Stimulated activated CD8-positive, alpha-beta memory T cell treated with anti-CD3 and anti-CD28 coated beads, Interleukin-12 subunit alpha, Interleukin-12 subunit beta, amount 100 ng/mL, for 1 hour (primary cell): ENCODE measurements at regions not wholly inside any gene's neighbourhood (a gene's known extent, or its start where the extent isn't known, plus 50 kb on each side); places are given as distances from the start of the nearest gene placed in this dataset.
"Not testable (repeated sequence)": the region's sequence is repeated elsewhere in the genome, so short reads cannot be mapped to it uniquely, and the experiment has no call there.

Experiments
- DNase-seq: peaks from one replicate; pipeline ENCODE4 v3.0.0-alpha.2; 2020; ENCODE audit warnings: low read depth

DNA sequence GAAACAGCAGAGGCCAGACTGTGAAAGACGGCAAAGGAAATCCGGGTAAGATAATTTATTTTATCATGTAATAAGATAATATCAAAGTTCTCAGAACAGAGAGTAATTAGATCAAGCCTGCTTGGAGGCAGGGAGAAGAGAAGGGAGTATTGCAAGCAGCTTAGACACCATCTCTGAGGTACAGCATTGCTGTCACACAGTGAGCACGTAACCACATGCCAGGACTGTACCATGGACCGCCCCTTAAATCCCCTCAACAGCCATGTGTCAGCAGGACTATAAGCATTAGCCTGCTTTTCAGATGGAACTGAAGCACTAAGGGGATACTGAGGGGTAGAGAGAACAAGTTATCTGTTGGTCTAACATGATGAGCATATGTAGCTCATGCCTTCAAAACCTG lies 141.5 kb downstream of the C6orf118 start:
- DNase-seq, result no peak

DNA sequence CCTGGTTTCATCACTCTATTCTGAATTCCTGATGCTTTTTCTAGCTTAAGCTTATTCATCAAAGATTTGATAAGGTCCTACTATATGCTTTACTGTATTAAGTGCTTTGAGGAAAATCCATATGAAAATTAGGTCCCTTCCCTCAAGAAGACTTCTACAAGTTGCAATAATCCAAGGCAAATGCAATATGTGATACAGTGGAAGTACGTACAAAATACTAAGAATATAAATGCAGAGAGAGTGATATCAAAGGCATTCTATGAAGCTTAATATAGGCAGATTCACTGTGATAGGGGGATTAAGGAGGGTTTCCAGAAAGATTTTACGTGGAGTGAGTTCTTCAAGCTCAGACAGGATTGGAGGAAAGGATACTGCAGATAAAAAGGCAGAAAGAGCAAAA lies 142.1 kb downstream of the C6orf118 start:
- no peak for DNase-seq

DNA sequence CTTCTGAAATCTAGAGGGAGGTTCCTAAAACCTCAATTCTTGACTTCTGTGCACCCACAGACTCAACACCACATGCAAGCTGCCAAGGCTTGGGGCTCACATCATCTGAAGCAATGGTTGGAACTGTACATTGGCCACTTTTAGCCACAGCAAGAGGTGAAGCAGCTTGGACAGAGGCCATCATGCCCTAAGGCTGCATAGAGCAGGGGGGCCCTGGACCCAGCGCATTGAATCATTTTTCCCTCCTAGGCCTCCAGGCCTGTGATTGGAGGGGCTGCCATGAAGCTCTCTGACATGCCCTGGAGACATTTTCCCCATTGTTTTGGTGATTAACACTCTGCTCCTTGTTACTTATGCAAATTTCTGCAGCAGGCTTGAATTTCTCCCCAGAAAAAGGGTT lies 145.9 kb downstream of the C6orf118 start:
- DNase-seq, result no peak

DNA sequence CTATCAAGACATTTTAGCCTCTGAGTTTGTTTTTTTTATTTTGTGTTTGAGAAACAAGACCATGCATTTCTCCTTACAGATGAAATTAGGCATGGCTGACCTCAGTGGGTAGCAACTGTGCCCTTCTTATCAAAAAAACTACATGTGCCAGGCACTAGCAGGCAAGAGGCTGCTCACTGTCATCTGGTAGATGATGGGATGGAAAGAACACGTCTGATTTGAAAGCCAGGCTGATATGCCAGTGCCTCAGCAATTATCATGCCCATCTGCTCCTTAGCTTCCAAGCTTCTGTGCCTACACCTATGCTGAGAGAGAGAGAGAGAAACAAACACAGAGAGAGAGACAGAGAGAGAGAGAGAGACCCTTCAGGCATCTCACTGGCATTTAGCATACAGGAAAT lies 149.9 kb downstream of the C6orf118 start:
- DNase-seq, result no peak

DNA sequence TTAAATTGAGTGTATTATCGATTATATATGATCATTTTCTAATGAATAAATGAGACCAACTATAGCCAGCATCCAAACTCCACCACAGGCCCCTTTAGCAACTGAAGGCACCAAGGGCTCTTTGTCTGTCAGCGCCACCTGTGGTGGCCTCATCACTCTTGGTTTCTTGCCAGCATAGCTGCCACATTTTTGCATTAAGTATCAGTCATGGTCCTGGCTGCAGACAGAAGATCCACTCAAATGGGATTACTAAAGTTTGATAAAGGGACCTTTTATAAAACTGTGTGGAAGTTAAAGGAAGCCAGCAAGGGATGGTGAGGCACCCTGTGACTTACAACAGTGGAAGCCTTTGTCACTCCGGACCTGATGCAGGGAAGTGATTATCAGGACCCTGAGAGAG lies 162.9 kb downstream of the C6orf118 start:
- no peak for DNase-seq

DNA sequence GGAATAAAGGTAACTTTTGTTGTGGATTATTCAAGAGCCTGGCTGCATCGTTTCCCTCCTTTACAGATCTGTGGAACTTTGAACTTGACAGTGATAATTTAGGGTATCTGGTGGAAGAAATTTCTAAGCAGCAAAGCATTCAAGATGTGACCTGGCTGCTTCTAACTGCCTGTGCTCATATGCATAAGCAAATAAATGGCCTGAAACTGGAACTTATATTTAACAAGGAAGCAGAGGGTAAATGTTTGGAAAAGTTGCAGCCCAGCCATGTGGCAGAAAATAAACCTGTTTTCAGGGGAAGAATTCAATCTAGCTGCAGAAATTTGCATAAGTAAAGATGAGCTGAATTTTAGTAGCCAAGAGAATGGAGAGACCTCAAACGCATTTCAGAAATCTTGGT lies 173.5 kb downstream of the C6orf118 start:
- DNase-seq, result no peak

DNA sequence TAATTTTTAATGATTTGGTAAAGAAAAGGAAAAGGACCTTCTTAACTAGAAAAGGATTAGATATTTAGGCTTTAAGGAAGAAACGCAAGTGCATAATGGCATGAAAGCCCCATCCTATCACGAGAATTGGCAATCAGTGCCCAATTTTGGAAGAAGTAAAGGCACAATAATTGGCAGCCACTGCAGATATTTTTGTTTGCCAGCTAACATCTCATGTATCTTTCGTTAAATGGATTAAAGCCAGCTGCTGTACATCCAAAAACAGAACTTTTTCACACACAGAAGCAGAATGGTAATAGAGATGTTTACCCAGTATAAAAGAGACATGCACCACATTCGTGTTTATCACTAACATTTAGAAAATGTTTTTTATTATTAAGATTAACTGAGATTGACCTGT lies 180.3 kb downstream of the C6orf118 start:
- DNase-seq, result no peak

DNA sequence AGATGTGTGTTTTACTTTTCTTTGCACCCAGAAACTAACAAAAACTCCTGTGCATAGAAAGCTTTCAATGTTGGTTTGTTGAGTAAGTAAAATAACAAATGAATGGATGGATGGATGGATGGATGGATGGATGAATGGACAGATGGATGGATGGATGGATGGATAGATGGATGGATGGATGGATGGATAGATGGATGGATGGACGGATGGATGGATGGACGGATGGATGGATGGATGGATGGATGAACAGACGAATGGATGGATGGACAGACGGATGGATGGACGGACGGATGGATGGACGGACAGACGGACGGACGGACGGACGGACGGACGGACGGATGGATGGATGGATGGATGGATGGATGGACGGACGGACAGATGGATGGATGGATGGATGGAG lies 181.7 kb downstream of the C6orf118 start:
- DNase-seq, result not testable (repeated sequence)

DNA sequence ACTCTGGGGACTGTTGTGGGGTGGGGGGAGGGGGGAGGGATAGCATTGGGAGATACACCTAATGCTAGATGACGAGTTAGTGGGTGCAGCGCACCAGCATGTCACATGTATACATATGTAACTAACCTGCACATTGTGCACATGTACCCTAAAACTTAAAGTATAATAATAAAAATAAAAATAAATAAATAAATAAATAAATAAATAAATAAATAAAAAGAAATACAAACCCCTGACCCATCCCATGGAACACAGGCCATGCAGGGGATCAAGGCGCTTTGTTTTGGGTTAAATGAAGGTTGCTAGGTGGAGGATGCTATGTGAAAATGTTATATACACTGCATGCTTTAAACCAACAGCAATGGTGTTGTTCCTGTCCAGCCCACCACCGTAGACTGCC lies 184.7 kb downstream of the C6orf118 start:
- not testable (repeated sequence) for DNase-seq

DNA sequence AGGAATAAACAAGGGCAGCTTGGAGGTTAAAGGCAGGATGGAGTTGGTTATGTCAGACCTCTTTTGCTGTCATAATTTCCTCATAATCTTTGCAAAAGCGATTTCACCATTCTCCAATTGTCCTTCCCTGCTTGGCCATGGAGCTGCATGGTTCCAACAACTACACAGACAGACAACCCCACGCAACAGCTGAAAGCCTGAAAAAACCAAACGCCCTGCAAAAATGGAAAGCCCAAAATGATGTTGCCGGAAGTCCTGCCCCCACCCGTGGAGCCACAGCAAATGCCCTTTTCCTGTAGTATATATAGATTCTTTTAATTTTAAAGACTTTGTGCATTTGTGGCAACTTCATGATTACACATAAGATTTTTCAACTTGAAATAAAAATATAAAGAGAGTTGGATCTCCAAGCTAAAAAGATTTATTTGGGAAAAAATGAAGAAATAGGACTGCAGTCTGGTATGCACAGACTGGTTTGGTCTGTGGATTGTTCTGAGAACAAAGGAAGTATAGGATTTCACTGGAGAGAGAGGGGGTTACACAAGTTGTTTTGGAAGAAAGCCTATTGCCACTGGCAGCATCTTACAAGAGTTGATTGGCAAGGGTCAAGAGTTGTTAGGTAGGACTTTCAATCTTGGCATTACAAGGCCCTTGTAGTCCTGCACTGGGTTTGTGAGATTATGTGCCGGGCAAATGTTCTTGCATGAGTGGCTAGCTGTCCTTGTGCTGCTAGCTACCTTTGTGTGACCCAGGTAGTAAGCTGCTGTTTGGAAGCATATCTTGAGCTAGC lies 190.0 kb downstream of the C6orf118 start:
- DNase-seq, result no peak

DNA sequence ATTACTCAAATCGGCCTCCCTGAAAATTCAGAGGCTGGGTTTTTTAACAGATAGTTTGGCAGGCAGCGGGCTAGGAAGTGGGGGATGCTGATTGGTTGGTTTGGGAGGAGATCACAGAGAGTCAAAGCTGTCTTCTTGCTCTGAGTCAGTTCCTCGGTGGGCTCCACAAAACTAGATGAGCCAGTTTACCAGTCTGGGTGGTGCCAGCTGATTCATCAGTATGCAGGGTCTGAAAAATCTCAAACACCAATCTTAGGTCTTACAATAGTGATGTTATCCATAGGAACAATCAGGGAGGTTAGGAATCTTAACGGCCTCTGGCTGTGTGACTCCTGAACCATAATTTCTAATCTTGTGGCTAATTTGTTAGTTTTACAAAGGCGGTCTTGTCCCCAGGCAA lies 190.7 kb downstream of the C6orf118 start:
- no peak for DNase-seq

DNA sequence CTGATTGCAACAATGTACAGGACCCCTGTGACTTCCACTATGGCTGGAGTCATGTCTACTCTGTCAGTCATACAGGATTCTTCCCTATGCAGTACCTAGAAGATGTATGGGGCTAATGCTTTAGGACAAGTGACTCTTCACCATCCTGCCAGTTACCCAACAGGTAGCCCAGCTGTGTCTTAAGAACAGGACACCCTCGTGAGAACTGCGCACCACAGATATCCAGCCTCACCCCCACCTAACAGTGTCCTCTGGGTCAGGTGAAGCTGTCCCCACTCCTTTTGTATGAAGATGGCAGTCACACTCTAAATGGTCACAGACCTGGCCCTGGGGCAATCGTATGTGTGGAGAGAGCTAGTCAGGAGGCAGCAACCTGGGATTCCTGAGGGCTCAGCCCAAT lies 191.6 kb downstream of the C6orf118 start:
- DNase-seq, result no peak

DNA sequence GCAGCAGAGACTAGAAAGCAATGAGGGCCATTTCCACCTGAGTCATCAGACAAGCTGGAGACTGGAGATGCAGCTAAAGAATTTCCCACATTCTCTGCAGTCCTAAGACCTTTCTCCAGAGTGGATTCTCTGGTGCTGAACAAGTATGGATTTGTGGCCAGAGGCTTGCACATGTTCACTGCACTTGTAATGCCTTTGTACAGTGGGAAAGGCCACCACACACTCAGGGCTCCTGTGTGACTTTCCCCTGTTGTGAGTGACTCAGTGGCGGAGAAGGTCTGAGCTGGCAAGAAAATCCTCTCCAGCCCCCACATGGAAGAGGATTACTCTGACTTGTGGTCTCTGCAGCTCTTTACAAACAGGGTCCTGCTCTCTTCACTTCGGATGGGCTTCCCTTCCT lies 192.3 kb downstream of the C6orf118 start:
- DNase-seq, result no peak

DNA sequence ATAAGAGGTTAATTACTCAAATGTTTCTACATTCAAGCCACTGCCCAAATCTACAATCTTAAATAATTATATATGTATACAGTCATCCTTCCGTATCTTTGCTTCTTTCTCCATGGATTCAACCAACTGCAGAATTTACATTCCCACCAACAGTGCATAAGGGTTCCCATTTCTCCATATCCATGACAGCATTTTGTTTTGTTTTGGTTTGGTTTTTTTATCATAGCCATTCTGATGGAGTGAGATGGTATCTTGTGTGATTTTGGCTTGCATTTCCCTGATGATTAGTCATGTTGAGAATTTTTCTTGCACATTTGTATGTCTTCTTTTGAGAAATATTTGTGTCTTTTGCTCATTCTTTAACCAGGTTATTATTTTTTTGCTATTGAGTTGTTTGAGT lies 198.5 kb downstream of the C6orf118 start:
- DNase-seq, result no peak

DNA sequence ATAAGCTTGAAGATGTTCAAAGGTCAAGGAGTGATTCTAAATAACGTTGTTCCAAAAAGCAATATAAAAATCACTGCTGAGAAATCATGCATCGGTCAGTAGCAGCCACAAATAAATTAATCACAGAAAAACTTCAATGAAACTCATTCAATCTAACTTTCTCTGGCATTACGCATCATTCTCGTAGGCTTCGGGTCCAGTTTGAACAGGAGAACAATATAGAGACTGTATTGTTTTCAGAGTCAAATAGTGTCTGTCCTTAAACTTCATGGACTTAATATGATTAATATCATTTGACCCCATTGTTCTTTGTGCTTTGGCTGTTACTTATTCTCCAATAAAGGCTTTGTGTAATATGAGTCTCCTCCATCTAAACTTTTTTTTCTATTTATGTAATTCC lies 200.4 kb downstream of the C6orf118 start:
- DNase-seq, result no peak

DNA sequence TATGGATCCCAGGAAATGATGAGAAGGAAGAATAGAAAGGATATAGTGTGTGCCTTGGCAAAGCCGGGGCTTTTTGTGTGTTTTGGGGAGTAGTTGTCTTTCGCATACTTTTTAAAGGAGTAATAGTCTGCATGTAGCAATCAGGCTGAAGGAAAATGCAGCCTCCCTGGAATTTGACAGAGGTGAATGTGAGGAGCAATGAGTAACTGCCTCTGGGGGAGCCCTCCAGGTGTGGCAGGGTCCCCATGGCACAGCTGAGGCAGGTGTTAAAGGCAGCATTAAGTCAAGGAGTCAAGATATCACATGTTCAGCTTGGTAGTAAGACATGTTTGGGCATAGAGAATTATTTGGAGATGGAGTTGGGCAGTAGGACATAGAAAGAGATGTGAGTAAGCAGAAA lies 203.1 kb downstream of the C6orf118 start:
- no peak for DNase-seq

DNA sequence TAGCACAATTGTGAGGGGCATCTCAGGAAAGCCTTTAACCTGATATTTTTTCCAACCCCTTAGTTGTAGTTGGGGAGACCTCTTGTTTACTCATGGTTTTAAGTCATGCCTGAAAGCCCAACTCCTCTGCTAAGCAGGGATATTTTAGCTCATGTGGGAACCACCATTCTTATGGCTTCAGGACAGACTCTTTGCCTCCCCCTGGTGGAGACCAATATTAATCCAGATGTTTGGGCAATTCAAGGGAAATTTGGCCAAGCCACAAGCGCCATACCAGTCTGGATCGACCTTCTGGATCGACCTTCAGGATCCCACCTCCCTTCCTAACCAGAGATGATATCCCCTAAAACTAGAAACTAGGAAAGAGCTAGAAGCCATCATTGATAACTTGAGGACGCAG lies 211.2 kb downstream of the C6orf118 start:
- DNase-seq, result no peak

DNA sequence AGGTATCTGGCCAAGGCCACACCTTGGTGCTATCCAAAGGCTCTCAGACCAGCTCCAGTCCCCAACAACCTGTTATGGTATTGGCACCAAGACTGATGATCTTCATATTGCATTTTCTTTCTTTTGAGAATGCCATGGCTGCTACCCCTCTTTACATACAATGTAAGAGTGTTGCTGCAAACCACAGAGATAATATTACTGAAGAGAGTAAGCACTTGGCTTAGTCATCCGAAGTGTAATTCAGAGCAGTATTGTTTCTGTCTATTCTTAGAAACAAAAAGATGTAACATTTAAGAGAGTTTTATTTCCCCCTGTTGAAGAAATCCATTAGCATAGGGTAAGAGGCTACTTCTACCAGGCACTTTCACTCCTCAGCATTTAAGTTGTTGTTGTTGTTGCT lies 212.5 kb downstream of the C6orf118 start:
- DNase-seq, result no peak

DNA sequence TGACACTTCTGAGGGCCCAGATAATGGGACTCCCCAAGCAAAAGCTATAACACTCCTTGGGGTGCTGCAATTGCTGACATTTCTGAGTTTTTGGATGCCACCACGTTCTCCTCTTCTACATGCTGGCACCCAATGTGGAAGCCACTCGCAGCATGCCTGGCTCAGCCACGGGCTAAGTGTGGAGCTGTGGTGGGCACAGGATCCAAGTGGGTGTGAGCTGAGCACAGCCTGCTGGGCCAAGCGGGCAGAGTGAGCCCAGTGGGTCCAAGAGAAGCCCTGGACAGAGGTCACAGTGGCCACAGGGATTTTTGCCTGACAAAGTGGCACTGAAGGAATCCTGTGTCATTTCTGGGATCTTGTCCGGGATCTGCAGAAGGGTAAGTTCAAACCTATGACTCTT lies 213.2 kb downstream of the C6orf118 start:
- DNase-seq, result no peak

DNA sequence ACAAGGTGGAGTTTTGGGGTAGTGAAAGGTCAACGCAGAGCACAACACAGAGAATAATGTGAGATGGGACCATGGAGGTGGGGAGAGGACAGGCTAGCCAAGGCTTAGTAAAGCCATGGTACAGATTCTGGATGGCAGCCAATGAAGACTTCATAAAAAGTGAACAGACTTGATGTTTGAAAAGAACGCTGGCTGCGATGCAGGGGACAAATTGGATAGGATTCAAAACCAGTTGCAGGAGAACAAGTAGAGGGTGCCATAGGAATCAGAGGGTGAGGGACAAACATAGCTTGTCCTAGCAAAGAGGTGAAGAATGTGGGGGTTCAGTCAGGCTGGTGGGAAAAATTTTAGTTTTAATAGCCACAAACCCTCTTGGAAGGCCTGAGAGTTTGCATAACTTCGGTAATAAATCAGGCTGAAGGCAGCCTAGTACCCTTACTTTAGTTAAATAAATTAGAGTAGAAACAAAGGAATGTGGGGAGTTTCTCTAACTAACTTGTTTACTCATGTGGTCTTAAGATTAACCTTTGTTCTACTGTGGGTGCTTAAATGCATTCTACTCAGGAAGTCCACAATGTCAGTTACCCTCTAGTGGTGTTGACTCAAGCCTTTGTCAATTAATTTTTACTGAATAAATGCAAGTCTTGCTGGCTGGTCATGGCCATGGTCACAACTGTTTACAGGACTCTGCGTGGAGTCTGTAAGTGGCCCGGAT lies 216.4 kb downstream of the C6orf118 start:
- no peak for DNase-seq

DNA sequence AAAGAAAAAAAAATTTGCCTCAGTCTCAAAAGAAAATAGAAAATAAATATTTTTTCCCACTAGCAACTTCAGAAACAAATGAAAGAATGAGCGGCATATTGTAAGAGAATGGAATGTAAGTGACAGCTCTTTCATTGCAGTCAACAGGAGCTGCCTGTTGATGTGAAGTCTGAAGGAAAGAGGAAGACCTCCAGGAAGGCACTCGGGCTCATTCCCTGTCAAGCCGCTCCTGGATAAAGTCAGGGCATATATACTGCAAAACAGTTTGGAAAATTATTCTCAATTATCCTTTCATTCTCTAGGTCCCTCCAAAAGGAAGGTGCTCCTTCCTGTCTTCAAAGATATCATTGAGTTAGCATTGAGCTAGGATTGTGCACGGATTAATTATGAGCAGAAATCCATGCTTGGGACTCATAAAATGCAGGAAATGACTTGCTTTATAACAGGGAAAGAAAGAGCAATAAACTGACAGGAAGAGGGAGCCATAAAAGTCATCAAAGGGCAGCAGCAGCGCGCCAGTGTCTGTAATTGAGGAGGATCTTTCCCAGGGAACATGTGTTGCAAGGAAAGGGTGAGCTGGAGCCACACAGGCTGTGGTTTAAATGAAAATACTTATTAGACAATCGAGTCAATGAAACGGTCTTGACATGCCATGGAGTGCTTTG lies 218.2 kb downstream of the C6orf118 start:
- no peak for DNase-seq

DNA sequence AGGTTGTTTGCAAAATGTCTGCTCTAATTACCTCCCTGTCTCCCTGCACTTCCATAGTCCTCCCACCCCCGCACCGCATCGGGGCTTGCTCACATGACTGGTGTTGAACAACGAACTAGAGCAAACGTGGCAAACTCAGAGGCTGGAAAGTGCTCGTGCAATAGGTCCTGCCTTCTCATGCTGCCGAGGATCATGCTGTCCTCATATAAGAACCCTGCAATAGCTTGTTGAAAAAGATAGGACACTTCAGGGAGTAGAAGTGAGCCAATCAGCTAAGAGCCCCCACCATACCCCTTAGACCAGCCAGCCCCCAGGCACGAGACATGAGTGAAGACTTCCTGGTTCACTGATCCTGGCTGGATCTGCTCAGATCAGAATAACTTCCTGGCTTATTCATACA lies 219.2 kb downstream of the C6orf118 start:
- no peak for DNase-seq

DNA sequence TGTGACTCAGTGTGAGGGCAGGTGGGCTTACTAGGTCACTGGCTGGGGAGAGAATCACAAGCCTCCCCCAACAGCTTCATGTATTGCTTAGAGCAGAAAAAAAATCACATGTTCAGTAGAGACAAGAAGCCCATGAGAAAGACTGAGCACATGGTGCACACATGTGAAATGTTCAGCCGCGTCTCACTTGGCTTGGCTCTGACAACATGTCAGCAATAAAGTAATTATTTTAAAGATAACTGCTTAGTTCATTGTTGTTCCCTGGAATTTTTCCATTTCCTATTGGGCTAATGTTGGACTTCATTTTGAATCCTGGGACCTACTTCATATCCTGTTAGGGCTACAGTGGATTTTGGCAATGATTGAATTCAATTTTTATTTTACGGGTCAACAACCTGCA lies 222.6 kb downstream of the C6orf118 start:
- DNase-seq, result no peak
